ENCODE measurements at regions not wholly inside any gene's neighbourhood (a gene's known extent, or its start where the extent isn't known, plus 50 kb on each side); places are given as distances from the start of the nearest gene placed in this dataset.

GRCh38 chr6:11282875-11283274 lies 50.4 kb upstream of the NEDD9 start:
- H3K27me3 ChIP-seq (replicated peaks in 1 of 7), result no peaks in the 10 kb centered on the region
- H3K4me3 ChIP-seq, result no peak overlapping the region
- DNase-seq, result no peak
- H3K4me1 ChIP-seq, result peaks cover 0 to 20% (median 9%) of the 10 kb centered on the region in 6 donors
- H3K27ac ChIP-seq, result no peak overlapping the region
- peaks cover 0 to 17% (median 13%) of the 10 kb centered on the region in 8 donors for H3K9me3 ChIP-seq
- TF ChIP-seq POLR2AphosphoS5 (IDR thresholded peaks at IDR 0.05) (no peak), POLR2A (IDR thresholded peaks at IDR 0.05) (no peak), CTCF (IDR thresholded peaks at IDR 0.05 in 8 of 11, conservative IDR thresholded peaks at IDR 0.05 in 3 of 11) (no peak)
- H3K36me3 ChIP-seq, result peaks cover 0 to 39% (median 0%) of the 10 kb centered on the region in 6 donors
- WGBS, 5 donors, result 89 to 97% (median 96%) methylated on average over 5 of the region's 5 CpGs
- intact Hi-C loops (cut with DNase I; ENCODE audit: low total_unique reads), result no loop called here
